HCT116 (cell line): ENCODE measurements at regions not wholly inside any gene's neighbourhood (a gene's known extent, or its start where the extent isn't known, plus 50 kb on each side); places are given as distances from the start of the nearest gene placed in this dataset.

Experiments used
- ATAC-seq: fragments of 200-7000 bp; cut with Tn5 transposase; 2 replicates; pipeline ENCODE4 v1.9.1; 2020; ENCODE audit warnings: mild to moderate bottlenecking, moderate library complexity
- BruUV-seq: library from RNA; stranded (reverse); fragments of 400-500 nt; replicated peaks from 2 replicates; lab custom pipeline; 2021; lab: Mats Ljungman, UMichigan
- CTCF ChIA-PET: fragments of 300-600 bp; sonication (Branson Sonifier 250); formaldehyde crosslinking; loops from one replicate; lab custom pipeline; 2021; ENCODE audit warnings: antibody characterized with exemption; lab: Charles Lee
- POLR2A ChIA-PET: fragments of 300-600, 350-600 bp; sonication (Branson Sonifier 250); formaldehyde crosslinking; loops from one replicate; lab custom pipeline; 2021; ENCODE audit warnings: antibody characterized with exemption; lab: Charles Lee
- RAD21 ChIA-PET, 2 experiments: fragments of 300-600 bp; sonication (Branson Sonifier 250); formaldehyde crosslinking; loops; one replicate each; lab custom pipeline; 2023; ENCODE audit warnings: low total read pairs in 2 of 2; ENCODE audit not compliant: uncharacterized antibody in 2 of 2, unreplicated experiment in 2 of 2, low non-redundant PET in 1 of 2; lab: Charles Lee
- DNase-seq: peaks from one replicate; pipeline ENCODE4 v3.0.0-alpha.2; 2010; ENCODE audit warnings: low read depth, low spot score
- H2AFZ ChIP-seq: fragments of 200-600 bp; shearing (Covaris generic), sonication (generic); 2 replicates; pipeline ENCODE4 v1.6.1; 2017; ENCODE audit warnings: low read depth, mixed run types, mixed read lengths, antibody characterized with exemption, low read length; ENCODE audit not compliant: poor library complexity, severe bottlenecking
- H3K27ac ChIP-seq: 2 replicates; pipeline ENCODE4 v1.5.1; 2012; ENCODE audit warnings: low read depth, low read length
- H3K27me3 ChIP-seq: fragments of 200-600 bp; sonication (generic); 2 replicates; pipeline ENCODE4 v1.6.1; 2016; ENCODE audit warnings: mixed run types, low read length, mixed read lengths; ENCODE audit not compliant: insufficient read depth
- H3K36me3 ChIP-seq, 2 experiments: fragments of 200-500 bp in 1 of 2; fragments of 200-600 bp in 1 of 2; sonication (Bioruptor generic) in 1 of 2; sonication (generic) in 1 of 2; 2 replicates each; pipeline versions ENCODE4 v1.5.1 to v1.6.1; 2014 to 2016; ENCODE audit warnings: low read length in 2 of 2, inconsistent platforms in 1 of 2, mixed read lengths in 1 of 2, mixed run types in 1 of 2; ENCODE audit not compliant: insufficient read depth in 2 of 2, control insufficient read depth in 1 of 2
- H3K4me1 ChIP-seq, 2 experiments: fragments of 200-600 bp in 1 of 2; sonication (generic) in 1 of 2; 2 replicates each; pipeline versions ENCODE4 v1.5.1 to v1.6.1; 2012 to 2017; ENCODE audit warnings: low read length in 2 of 2, inconsistent platforms in 1 of 2, mild to moderate bottlenecking in 1 of 2, mixed read lengths in 1 of 2, mixed run types in 1 of 2, moderate library complexity in 1 of 2; ENCODE audit not compliant: insufficient read depth in 2 of 2, control insufficient read depth in 1 of 2
- H3K4me2 ChIP-seq: fragments of 200-600 bp; sonication (generic); 2 replicates; pipeline ENCODE4 v1.6.1; 2017; ENCODE audit warnings: mixed run types, low read length, mixed read lengths
- H3K4me3 ChIP-seq, 2 experiments: fragments of 200-600 bp in 1 of 2; sonication (generic) in 1 of 2; replicated peaks in 1 of 2; 2 replicates each; pipeline ENCODE4 v1.5.1; 2011 to 2016; ENCODE audit warnings: low read length in 2 of 2, control low read depth in 1 of 2, low read depth in 1 of 2, mild to moderate bottlenecking in 1 of 2, mixed read lengths in 1 of 2, mixed run types in 1 of 2
- H3K79me2 ChIP-seq: fragments of 200-600 bp; sonication (generic); 2 replicates; pipeline ENCODE4 v1.6.1; 2017; ENCODE audit warnings: mild to moderate bottlenecking, mixed run types, low read length, moderate library complexity, mixed read lengths; ENCODE audit not compliant: insufficient read depth
- H3K9ac ChIP-seq: fragments of 200-600 bp; sonication (generic); 2 replicates; pipeline ENCODE4 v1.6.1; 2016; ENCODE audit warnings: low read length, mixed read lengths
- H3K9me2 ChIP-seq: fragments of 200-600 bp; sonication (generic), shearing (Covaris generic); 2 replicates; pipeline ENCODE4 v1.6.1; 2017; ENCODE audit warnings: mixed run types, mild to moderate bottlenecking, moderate library complexity; ENCODE audit not compliant: insufficient read depth
- H3K9me3 ChIP-seq, 2 experiments: fragments of 200-500 bp in 1 of 2; fragments of 200-600 bp in 1 of 2; sonication (Bioruptor generic) in 1 of 2; sonication (generic) in 1 of 2; 2 replicates each; pipeline ENCODE4 v1.6.1; 2014 to 2017; ENCODE audit warnings: low read length in 2 of 2, mixed read lengths in 2 of 2, inconsistent platforms in 1 of 2, low read depth in 1 of 2, mild to moderate bottlenecking in 1 of 2, mixed run types in 1 of 2, moderate library complexity in 1 of 2; ENCODE audit not compliant: control insufficient read depth in 1 of 2, insufficient read depth in 1 of 2
- H4K20me1 ChIP-seq: fragments of 200-600 bp; sonication (generic), shearing (Covaris generic); 2 replicates; pipeline ENCODE4 v1.6.1; 2017; ENCODE audit warnings: mixed run types, mild to moderate bottlenecking, moderate library complexity; ENCODE audit not compliant: insufficient read depth
- CBX3 ChIP-seq: IDR thresholded peaks from 2 replicates; pipeline ENCODE4 v1.6.1; 2012; ENCODE audit warnings: low read depth
- CTCF ChIP-seq, 3 experiments: fragments of 200-600 bp in 1 of 3; sonication (generic) in 1 of 3; IDR thresholded peaks in 2 of 3; conservative IDR thresholded peaks in 1 of 3; 2 replicates each; pipeline ENCODE4 v1.5.1; 2012 to 2017; ENCODE audit warnings: low read depth in 2 of 3, low read length in 2 of 3, antibody characterized with exemption in 1 of 3, borderline replicate concordance in 1 of 3, control low read depth in 1 of 3, mild to moderate bottlenecking in 1 of 3, mixed read lengths in 1 of 3, mixed run types in 1 of 3, moderate library complexity in 1 of 3; ENCODE audit not compliant: insufficient read depth in 1 of 3
- EGR1 ChIP-seq: IDR thresholded peaks from 2 replicates; pipeline ENCODE4 v1.6.1; 2012; ENCODE audit warnings: low read depth
- JUND ChIP-seq: IDR thresholded peaks from 2 replicates; pipeline ENCODE4 v1.6.1; 2012
- POLR2A ChIP-seq: IDR thresholded peaks from 2 replicates; pipeline ENCODE4 v1.7.0; 2011; ENCODE audit warnings: borderline replicate concordance; ENCODE audit not compliant: insufficient read depth, insufficient read length; ENCODE audit errors: extremely low read depth
- POLR2AphosphoS5 ChIP-seq: IDR thresholded peaks from 2 replicates; pipeline ENCODE4 v1.6.1; 2011; ENCODE audit warnings: mild to moderate bottlenecking, low read depth, low read length, moderate library complexity
- REST ChIP-seq: IDR thresholded peaks from 2 replicates; pipeline ENCODE4 v1.6.1; 2012; ENCODE audit warnings: low read depth
- SIN3A ChIP-seq: IDR thresholded peaks from 2 replicates; pipeline ENCODE4 v1.6.1; 2012; ENCODE audit warnings: low read depth
- TCF7L2 ChIP-seq: IDR thresholded peaks from 2 replicates; pipeline ENCODE4 v1.7.0; 2011; ENCODE audit warnings: borderline replicate concordance, inconsistent platforms; ENCODE audit not compliant: insufficient read depth, insufficient read length; ENCODE audit errors: extremely low read depth
- YY1 ChIP-seq: IDR thresholded peaks from 2 replicates; pipeline ENCODE4 v1.6.1; 2011; ENCODE audit warnings: low read length, low read depth, moderate library complexity, mild to moderate bottlenecking; ENCODE audit not compliant: insufficient replicate concordance; ENCODE audit errors: extremely low read depth
- ZBTB33 ChIP-seq: IDR thresholded peaks from 2 replicates; pipeline ENCODE4 v1.6.1; 2011; ENCODE audit warnings: mild to moderate bottlenecking, low read length, moderate library complexity; ENCODE audit not compliant: insufficient replicate concordance; ENCODE audit errors: extremely low read depth
- ZFX ChIP-seq: fragments of 450-650 bp; IDR thresholded peaks from 2 replicates; pipeline ENCODE4 v1.6.1; 2017
- intact Hi-C: fragments of 100-400 bp; cut with micrococcal nuclease; formaldehyde crosslinking; loops from 2 replicates; pipeline ENCODE4 v1.10.0; 2022

GRCh38 chr4:110268352-110268751 lies 69.9 kb upstream of the ELOVL6 start:
- Histone ChIP-seq H3K4me2 (no peak overlapping the region), H3K79me2 (no peaks in the 10 kb centered on the region), H3K9me3 (no peaks in the 10 kb centered on the region), H3K27me3 (no peaks in the 10 kb centered on the region), H3K4me1 (no peaks in the 10 kb centered on the region), H3K27ac (no peak overlapping the region), H2AFZ (no peak overlapping the region), H3K4me3 (no peak overlapping the region), H3K36me3 (no peaks in the 10 kb centered on the region), H3K9me2 (no peaks in the 10 kb centered on the region), H3K9ac (no peak overlapping the region), H4K20me1 (no peaks in the 10 kb centered on the region)
- DNase-seq (no peak), ATAC-seq (no peak)
- BruUV-seq = no TSS peak
- ChIA-PET CTCF (no interaction called here), RAD21 (no interaction called here), POLR2A (no interaction called here)
- TF ChIP-seq CTCF (IDR thresholded peaks at IDR 0.05 in 2 of 3, conservative IDR thresholded peaks at IDR 0.05 in 1 of 3; ENCODE audit: borderline replicate concordance in 1 of 3, insufficient read depth in 1 of 3, low read depth in 2 of 3, low read length in 2 of 3) = no peak
- no peak for TF ChIP-seq POLR2AphosphoS5
- TF ChIP-seq TCF7L2 = no peak
- TF ChIP-seq EGR1 = no peak
- TF ChIP-seq ZBTB33 = no peak
- no peak for TF ChIP-seq JUND
- TF ChIP-seq ZFX = no peak
- no peak for TF ChIP-seq CBX3
- TF ChIP-seq REST = no peak
- no peak for TF ChIP-seq SIN3A
- TF ChIP-seq YY1 = no peak
- TF ChIP-seq POLR2A = no peak
- intact Hi-C loops = no loop called here
